T-helper 1 cell treated with Interleukin-12 subunit alpha and Interleukin-12 subunit beta and Interleukin-4 antibody, amounts not matched to agents 30 ng/mL and 1 ng/mL, for 36 hours (primary cell): ENCODE measurements at regions not wholly inside any gene's neighbourhood (a gene's known extent, or its start where the extent isn't known, plus 50 kb on each side); places are given as distances from the start of the nearest gene placed in this dataset.

Source experiments
- intact Hi-C: fragments of 100-400 bp; cut with micrococcal nuclease; formaldehyde crosslinking; loops from one replicate; pipeline ENCODE4 v1.15.1; 2024

GRCh38 chr4:26133840-26134239 is 187.0 kb upstream of the RBPJ start:
- intact Hi-C loops, result loop anchor here (5.0 kb wide), 1 partner anchor 43 kb away; no protein-coding TSS in a partner anchor

- intact Hi-C loops, result no loop called here
Observed at GRCh38 chr4:26135331-26135730, 185.5 kb upstream of the RBPJ start.

GRCh38 chr4:26136615-26137014 is 184.2 kb upstream of the RBPJ start:
- intact Hi-C loops, result no loop called here

DNA sequence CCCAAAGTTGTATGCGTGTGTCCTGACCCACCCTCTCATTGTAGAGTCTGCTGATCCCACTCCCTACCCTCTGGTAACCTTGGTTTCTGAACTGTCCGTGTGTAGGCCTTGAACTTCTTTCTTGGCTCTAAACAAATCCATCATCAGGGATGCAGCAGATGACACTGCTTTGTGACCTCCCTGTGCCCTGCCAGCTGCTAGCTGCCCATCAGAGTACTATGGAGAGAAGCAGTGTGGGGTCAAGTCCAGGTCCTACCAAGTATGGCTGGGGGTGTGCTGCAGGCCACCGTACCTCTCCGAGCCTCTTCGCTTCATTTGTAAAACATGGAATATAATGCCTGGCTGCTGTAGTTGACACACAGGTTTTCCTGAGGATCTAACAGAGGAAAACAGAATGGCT is 183.5 kb upstream of the RBPJ start:
- intact Hi-C loops, result no loop called here

DNA sequence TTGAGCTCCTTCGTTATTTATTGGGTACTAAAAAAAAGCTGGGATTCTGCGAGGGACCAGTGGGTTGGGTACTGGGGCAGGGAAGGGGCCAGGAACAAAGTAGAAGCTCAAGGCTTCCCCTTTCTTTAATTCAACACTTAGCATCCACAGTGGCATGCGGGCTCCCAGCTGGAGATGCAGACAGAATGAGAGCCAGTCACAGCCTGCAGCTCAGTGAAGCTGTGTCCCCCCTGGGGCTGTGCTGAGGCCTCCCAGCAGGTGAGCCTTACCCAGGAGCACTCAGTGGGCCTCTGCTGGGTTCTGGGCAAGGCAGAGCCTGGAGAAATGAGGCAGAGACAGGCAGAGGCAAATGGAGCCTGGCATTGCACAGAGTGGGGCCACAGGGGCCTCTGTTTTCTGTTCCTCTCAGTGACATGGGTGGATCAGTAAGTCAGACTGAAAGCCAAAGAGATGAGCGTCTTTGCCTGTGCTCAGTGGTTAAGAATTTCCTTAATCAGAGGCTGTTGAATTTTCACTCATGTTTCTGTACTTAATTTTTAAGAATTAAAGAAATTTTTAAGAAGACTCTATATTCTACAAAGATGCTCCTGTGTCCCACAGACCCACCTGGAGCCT is 181.4 kb upstream of the RBPJ start:
- intact Hi-C loops, result no loop called here

GRCh38 chr4:26140150-26140898 is 180.5 kb upstream of the RBPJ start:
- intact Hi-C loops, result no loop called here

DNA sequence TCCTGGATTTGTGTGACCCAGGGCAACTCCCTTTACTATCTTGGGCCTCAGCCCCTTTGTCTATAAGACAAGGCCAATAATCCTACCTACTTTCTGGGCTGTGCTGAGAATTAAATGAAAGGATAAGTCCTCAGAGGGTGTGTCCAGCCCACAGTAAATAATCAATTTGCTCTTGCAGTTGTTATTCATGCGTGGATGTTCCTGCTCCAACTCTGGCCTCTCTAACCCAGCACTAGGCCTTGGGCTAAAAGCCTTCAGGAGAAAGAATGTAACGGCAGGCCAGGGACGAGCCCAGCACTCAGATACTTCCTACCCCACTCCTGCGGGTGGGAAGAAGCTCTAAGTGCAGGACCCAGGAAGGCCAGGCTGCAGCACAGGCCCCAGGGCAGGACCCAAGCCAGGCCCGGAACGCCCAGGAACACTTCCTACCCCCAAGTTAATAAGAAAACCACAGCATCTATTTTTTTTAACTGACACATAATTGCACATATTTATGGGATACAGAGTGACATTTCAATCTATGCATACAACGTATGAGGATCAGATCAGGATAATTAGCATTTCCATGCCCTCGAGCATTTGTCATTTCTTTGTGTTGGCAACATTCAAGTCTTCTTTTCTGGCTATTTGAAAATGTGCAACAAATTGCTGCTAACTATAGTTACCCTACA is 179.6 kb upstream of the RBPJ start:
- intact Hi-C loops, result no loop called here

DNA sequence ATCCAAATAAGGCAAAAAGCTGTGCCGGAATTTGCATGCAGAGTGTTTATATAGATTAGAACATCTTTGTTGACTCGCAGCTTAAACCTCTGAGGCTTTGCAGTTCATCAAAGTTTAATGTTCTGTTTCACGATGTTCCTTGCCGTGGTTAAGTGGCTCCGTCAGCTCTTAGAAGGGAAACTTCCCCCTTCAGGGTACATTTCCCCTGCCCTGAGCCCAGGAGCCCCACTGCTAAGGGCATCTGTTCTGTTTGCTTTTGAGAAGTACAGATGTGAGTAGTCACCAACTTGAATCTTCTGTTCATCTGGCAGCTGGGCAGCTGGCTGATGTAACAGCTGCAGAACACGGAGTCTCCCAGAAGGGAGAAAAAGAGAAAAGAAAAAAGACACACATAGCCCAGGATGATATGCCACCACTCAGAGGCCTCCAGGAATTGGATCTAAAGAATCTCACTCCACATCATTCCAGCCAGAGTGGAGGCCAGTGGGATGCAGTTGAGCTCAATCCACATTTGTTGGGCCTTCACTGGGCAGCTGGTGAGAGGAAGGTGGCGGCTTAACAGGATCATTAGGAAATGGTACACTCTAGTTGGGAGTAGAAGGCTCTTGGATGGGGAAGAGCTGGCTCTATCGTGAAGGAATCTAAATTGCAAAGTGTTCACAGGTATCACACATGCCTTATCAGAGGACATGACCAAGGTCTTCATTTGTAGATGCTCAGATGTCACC is 178.7 kb upstream of the RBPJ start:
- intact Hi-C loops, result no loop called here

DNA sequence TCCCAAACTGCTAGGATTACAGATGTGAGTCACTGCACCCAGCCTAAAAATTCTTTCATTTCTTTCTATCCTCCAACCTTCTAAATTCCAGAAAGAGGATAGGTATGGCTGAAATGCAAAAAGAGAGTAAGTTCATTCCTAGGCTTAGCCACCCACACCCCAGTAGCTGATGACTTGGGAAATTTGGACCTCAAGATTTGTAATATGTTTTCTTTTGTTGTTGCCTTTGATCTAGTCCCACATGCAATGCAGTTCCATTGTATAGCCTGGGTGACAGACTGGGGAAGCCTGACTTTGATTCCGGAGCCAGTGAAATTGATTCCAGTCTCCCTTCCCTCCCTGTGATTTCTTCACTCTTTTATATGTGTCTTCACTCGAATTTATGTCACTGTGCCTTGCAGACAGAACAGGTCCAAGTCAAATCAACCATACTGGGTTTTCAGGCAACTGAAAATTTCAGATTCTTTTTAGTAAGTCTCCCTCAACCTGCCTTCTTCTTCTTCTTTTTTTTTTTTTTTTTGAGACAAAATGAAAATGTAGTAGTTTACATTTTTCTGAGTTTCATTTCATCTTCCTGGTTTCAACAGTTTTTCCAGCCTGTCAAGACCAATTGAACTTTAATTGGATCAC is 176.2 kb upstream of the RBPJ start:
- intact Hi-C loops, result loop anchor here (1.0 kb wide), 2 partner anchors 14 to 53 kb away; no protein-coding TSS in a partner anchor

- intact Hi-C loops, result loop anchor here (1.0 kb wide), 2 partner anchors 15 to 52 kb away; no protein-coding TSS in a partner anchor
Observed at GRCh38 chr4:26145212-26145611, 175.6 kb upstream of the RBPJ start.

GRCh38 chr4:26148927-26149326 is 171.9 kb upstream of the RBPJ start:
- intact Hi-C loops, result no loop called here

DNA sequence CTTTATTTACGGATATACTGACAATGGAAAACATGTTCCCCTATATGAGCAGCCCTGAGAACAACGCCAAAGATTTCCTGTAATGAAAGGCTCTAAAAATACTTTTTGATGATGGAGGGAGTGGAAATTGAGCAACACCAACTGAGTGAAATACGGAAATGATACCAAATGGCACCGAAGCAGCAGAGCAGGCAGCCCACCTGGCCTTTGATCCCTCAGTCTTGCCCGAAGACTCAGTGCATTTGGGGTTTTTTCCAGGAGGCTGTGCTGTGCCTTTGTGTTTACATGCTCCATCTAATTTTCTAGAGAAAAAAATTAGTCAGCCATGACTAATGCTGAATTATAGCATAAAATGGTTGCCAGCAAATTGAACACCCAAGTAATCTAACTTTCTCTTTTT is 169.9 kb upstream of the RBPJ start:
- intact Hi-C loops, result no loop called here

DNA sequence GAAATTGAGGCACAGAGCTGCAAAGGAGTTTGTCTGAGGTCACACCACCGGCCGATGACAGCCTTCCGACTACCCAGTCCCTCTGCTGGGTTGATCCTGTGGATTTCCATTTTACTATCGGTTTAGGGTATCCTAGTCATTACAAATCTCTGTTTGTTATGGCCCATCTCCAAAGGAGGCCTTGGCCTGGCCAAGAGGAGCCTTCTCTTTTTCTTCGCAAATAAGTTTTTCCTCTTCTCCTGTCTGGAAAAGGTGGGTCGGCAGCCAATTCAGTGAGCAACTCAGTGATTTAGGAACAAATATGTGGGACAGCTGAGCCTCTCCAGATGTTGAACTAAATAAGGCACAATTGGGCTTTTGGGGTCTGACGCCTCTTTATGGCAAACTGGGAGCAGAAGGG is 169.2 kb upstream of the RBPJ start:
- intact Hi-C loops, result no loop called here

DNA sequence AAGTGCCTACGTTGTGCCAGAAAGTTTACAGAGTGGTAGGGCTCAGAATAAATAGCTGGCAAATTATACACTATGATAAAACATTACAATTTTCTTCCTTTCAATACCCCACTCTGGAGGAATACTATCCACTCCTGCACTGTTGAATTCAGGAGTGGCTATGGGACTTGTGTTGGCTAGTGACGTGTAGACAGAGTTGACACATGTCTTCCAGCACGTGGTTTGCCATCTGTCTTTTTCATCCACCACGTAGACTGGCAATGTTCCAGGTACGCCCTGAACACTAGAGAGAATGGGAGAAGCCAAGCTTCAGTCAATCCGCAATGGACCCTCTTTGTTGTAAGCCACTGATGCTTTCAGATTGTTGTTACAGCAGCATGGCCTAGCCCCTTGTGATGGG is 168.8 kb upstream of the RBPJ start:
- intact Hi-C loops, result no loop called here

- intact Hi-C loops, result no loop called here
Observed at GRCh38 chr4:26157541-26157940, 163.3 kb upstream of the RBPJ start.

DNA sequence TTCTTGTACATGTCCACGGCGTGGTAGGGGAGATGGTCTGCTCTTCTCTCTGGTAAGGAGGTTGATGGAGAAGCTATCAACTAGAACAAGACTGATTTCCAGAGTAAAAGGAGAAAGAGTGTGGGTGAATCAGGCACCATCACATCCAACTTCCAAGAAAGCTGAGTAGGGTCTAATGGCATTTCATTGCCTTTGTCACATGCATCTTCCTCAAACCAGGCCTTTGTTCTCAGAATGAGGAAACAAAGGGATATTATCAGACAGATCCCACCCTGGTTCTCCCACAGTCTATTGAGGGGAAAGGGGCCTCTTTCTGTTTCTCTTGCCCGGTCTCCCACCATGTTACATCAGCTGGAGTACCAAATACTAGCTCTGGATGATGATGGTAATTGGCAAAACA is 160.2 kb upstream of the RBPJ start:
- intact Hi-C loops, result no loop called here

GRCh38 chr4:26161030-26161824 is 159.6 kb upstream of the RBPJ start:
- intact Hi-C loops, result no loop called here

DNA sequence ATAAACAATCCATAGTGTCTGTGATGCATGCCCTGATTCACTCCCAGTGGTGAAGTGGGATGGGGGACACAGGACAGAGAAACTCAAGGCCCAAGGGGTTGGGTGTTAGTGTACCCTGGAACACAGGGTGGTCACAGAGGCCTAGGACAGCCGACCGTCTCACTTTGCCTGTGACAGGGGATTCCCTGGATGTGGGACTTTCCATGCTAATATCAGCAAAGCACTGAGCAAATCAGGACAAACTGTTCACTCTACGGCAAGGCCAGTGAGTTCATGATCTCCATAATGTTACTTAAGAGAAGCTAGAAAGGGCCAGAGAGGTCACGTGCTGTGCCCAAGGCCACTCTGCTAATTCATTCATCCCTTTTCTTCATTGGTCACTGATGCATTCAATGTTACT is 158.7 kb upstream of the RBPJ start:
- intact Hi-C loops, result no loop called here

DNA sequence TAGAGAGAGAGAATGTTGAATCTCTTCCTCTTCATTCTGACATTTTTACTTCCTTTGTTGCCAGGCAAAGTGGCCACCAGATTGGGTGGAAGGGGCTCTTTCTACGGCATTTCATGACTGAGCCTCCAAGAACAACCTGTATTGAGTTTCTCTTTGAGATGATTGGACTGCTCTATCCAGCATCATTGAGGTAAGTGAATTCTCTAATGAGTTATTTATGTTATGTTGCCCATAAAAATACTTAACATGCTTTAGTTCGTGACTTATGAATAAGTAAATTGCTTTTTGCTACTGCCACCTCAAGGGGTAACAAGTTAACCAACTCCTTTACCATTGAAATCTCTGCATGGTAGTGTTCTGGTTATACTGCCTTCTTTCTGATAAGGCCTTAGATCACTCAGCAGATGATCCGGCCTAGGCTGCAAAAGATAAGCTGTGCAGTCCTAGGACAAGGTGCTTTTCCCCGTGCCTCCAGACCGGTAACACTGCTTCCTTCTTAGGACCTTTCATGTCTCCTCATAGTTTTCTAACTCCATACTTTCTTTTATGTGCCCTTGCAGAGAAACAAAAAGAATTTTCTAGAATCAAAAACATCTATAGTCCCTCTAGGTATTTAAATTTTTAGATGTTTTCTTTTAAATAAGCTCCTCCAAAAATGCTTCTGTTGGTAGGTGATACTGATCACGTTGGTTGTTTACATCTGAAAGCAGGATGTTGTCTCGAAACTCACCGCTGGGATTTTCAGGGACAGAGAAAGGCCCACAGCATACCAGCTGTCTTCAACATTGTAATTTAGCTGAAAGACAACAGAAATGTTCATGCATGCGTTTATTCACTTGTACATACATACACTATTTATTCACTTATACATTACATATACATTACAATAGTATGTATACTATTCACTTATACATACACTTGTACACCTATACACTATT is 157.1 kb upstream of the RBPJ start:
- intact Hi-C loops, result no loop called here
